Loucy (cell line): ENCODE measurements at regions not wholly inside any gene's neighbourhood (a gene's known extent, or its start where the extent isn't known, plus 50 kb on each side); places are given as distances from the start of the nearest gene placed in this dataset.

Source experiments
- CTCF ChIP-seq: fragments of 200-600 bp; sonication (generic); conservative IDR thresholded peaks from 2 replicates; pipeline ENCODE4 v1.5.1; 2014; ENCODE audit warnings: mild to moderate bottlenecking, antibody characterized with exemption, low read length
- EZH2phosphoT487 ChIP-seq: fragments of 200-600 bp; IDR thresholded peaks from 2 replicates; pipeline ENCODE4 v1.6.1; 2018; ENCODE audit warnings: antibody characterized with exemption, mild to moderate bottlenecking, moderate library complexity, borderline replicate concordance

DNA sequence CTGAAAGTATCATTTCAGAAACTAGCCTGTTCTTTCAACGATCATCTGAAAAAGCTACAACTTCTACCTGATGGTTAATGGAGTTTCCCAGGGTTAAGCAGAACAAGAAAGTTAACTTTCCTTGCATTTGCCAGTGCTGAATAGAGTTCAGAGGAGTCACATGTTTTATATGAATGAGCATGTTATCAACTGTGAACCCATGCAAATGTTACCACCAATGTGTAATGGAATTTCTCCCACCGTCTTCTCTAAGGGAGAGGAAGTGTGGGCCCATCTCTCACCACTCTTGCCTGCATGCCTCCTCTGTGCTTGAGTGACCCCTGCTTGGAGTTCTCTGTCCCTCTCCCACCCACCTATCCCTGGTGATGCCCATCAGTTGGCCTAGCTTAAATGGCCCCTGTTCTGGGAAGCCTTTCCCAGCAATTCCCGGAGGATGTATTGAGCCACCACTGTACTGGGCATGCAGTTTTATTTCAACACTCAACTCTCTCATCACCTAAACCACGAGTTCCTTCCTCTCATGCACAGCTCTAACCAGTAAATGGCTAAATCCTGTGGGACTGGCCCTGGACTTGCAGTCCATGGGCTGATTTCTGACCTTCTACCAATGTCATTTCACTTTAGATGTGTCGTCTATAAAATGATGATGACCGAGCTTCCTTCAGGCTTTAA is 159.8 kb downstream of the RPAP3 start:
- TF ChIP-seq CTCF (no peak), EZH2phosphoT487 (no peak)
